ENCODE measurements at regions not wholly inside any gene's neighbourhood (a gene's known extent, or its start where the extent isn't known, plus 50 kb on each side); places are given as distances from the start of the nearest gene placed in this dataset.

- TF ChIP-seq, protein P1, sequence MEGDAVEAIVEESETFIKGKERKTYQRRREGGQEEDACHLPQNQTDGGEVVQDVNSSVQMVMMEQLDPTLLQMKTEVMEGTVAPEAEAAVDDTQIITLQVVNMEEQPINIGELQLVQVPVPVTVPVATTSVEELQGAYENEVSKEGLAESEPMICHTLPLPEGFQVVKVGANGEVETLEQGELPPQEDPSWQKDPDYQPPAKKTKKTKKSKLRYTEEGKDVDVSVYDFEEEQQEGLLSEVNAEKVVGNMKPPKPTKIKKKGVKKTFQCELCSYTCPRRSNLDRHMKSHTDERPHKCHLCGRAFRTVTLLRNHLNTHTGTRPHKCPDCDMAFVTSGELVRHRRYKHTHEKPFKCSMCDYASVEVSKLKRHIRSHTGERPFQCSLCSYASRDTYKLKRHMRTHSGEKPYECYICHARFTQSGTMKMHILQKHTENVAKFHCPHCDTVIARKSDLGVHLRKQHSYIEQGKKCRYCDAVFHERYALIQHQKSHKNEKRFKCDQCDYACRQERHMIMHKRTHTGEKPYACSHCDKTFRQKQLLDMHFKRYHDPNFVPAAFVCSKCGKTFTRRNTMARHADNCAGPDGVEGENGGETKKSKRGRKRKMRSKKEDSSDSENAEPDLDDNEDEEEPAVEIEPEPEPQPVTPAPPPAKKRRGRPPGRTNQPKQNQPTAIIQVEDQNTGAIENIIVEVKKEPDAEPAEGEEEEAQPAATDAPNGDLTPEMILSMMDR (IDR thresholded peaks at IDR 0.05; ENCODE audit: insufficient read depth, low read length, poor library complexity, severe bottlenecking) = no peak
- TF ChIP-seq EZH2phosphoT487 (conservative IDR thresholded peaks at IDR 0.05; ENCODE audit: low read length) = no peak
These were observed 944.7 kb upstream of the NRXN1 start for GRCh38 chr2:51976623-51977022.

Data from SU-DHL-6 (cell line).